Peyer's patch (tissue), 4 donors: ENCODE measurements at regions not wholly inside any gene's neighbourhood (a gene's known extent, or its start where the extent isn't known, plus 50 kb on each side); places are given as distances from the start of the nearest gene placed in this dataset.
A peak's percentile ranks its signal among the peaks of the same experiment; 100 is the strongest.

Experiments used
- DNase-seq, 3 donors: peaks; one replicate each; pipeline ENCODE4 v3.0.0-alpha.2; 2017 to 2019
- H3K27ac ChIP-seq, 4 donors: fragments of 200-600 bp; sonication (generic); one replicate each; pipeline ENCODE4 v1.5.1; 2016 to 2019
- H3K27me3 ChIP-seq, 2 donors: fragments of 200-600 bp; sonication (generic); one replicate each; pipeline ENCODE4 v1.5.1; 2019
- H3K36me3 ChIP-seq, 3 donors: fragments of 200-600 bp; sonication (generic); one replicate each; pipeline ENCODE4 v1.5.1; 2016 to 2019
- H3K4me1 ChIP-seq, 4 donors: fragments of 200-600 bp; sonication (generic); one replicate each; pipeline ENCODE4 v1.5.1; 2016 to 2019
- H3K4me3 ChIP-seq, 4 donors: fragments of 200-600 bp; sonication (generic); 1 replicate in 3 of 4; 2 replicates in 1 of 4; pipeline ENCODE4 v1.5.1; 2016 to 2019; ENCODE audit warnings: mild to moderate bottlenecking in 1 of 4
- H3K9me3 ChIP-seq, 4 donors: fragments of 200-600 bp; sonication (generic); one replicate each; pipeline ENCODE4 v1.5.1; 2016 to 2019; ENCODE audit warnings: mild to moderate bottlenecking in 1 of 4
- CTCF ChIP-seq, 6 experiments: fragments of 450-650 bp in 4 of 6; fragments of 200-600 bp in 2 of 6; sonication (generic) in 1 of 6; IDR thresholded peaks; one replicate each; pipeline ENCODE4 v1.5.1; 2017 to 2019; ENCODE audit warnings: antibody characterized with exemption in 6 of 6, mild to moderate bottlenecking in 3 of 6, moderate library complexity in 1 of 6
- POLR2A ChIP-seq, 2 donors: fragments of 450-650 bp; IDR thresholded peaks; one replicate each; pipeline ENCODE4 v1.5.1; 2017; ENCODE audit warnings: antibody characterized with exemption in 2 of 2, mild to moderate bottlenecking in 2 of 2, moderate library complexity in 2 of 2

- no peak for TF ChIP-seq CTCF (IDR thresholded peaks at IDR 0.05)
- no peak overlapping the region for H3K4me3 ChIP-seq
- no peak for DNase-seq
These were observed 97.4 kb upstream of the EDEM3 start for GRCh38 chr1:184851822-184852746.

GRCh38 chr1:184843732-184844495 is 89.3 kb upstream of the EDEM3 start:
- Histone ChIP-seq H3K27me3 (no peaks in the 10 kb centered on the region), H3K36me3 (no peaks in the 10 kb centered on the region), H3K4me3 (no peak overlapping the region), H3K27ac (peak overlapping the region in 1 of 4 donors; percentile 17), H3K4me1 (no peaks in the 10 kb centered on the region), H3K9me3 (no peaks in the 10 kb centered on the region)
- TF ChIP-seq POLR2A (IDR thresholded peaks at IDR 0.05) (no peak), CTCF (IDR thresholded peaks at IDR 0.05) (no peak)
- DNase-seq = peak in 2 of 3 donors; percentile 59 to 87

More at GRCh38 chr1:184851822-184852746, 97.4 kb upstream of the EDEM3 start:
- no peaks in the 10 kb centered on the region for H3K27me3 ChIP-seq
- H3K4me1 ChIP-seq = no peaks in the 10 kb centered on the region
- no peaks in the 10 kb centered on the region for H3K36me3 ChIP-seq
- no peak overlapping the region for H3K27ac ChIP-seq
- H3K9me3 ChIP-seq = no peaks in the 10 kb centered on the region

GRCh38 chr1:184840596-184840995 is 85.9 kb upstream of the EDEM3 start:
- H3K36me3 ChIP-seq = no peaks in the 10 kb centered on the region
- H3K27me3 ChIP-seq = no peaks in the 10 kb centered on the region
- DNase-seq = no peak
- no peaks in the 10 kb centered on the region for H3K9me3 ChIP-seq
- peak overlapping the region in 3 of 4 donors; percentile 2 to 45 (median 38) for H3K27ac ChIP-seq
- H3K4me1 ChIP-seq = peaks cover 0 to 8% (median 0%) of the 10 kb centered on the region in 4 donors
- TF ChIP-seq POLR2A (IDR thresholded peaks at IDR 0.05) (no peak), CTCF (IDR thresholded peaks at IDR 0.05) (no peak)
- no peak overlapping the region for H3K4me3 ChIP-seq

GRCh38 chr1:184838504-184838951 is 83.9 kb upstream of the EDEM3 start:
- peaks cover 0 to 8% (median 0%) of the 10 kb centered on the region in 4 donors for H3K4me1 ChIP-seq
- H3K27me3 ChIP-seq = no peaks in the 10 kb centered on the region
- no peak for DNase-seq
- TF ChIP-seq CTCF (IDR thresholded peaks at IDR 0.05) = no peak
- no peak for TF ChIP-seq POLR2A (IDR thresholded peaks at IDR 0.05)
- H3K27ac ChIP-seq = peak overlapping the region in 1 of 4 donors; percentile 6
- no peaks in the 10 kb centered on the region for H3K36me3 ChIP-seq
- H3K4me3 ChIP-seq = no peak overlapping the region
- H3K9me3 ChIP-seq = no peaks in the 10 kb centered on the region

- Histone ChIP-seq H3K36me3 (no peaks in the 10 kb centered on the region), H3K9me3 (no peaks in the 10 kb centered on the region), H3K27me3 (no peaks in the 10 kb centered on the region), H3K27ac (peak overlapping the region in 2 of 4 donors; percentile 9 to 15), H3K4me3 (no peak overlapping the region), H3K4me1 (peaks cover 0 to 8% (median 0%) of the 10 kb centered on the region in 4 donors)
- no peak for DNase-seq
- no peak for TF ChIP-seq POLR2A (IDR thresholded peaks at IDR 0.05)
- TF ChIP-seq CTCF (IDR thresholded peaks at IDR 0.05) = no peak
These were observed 82.6 kb upstream of the EDEM3 start for GRCh38 chr1:184836934-184837895.
